Adrenal gland (tissue), 9 donors: ENCODE measurements at regions not wholly inside any gene's neighbourhood (a gene's known extent, or its start where the extent isn't known, plus 50 kb on each side); places are given as distances from the start of the nearest gene placed in this dataset.

Source experiments
- DNase-seq, 7 donors: peaks; one replicate each; pipeline ENCODE4 v3.0.0-alpha.2; 2019 to 2020
- H3K27ac ChIP-seq, 5 donors: fragments of 200-600 bp; sonication (generic) in 4 of 5; 1 replicate in 3 of 5; 2 replicates in 2 of 5; pipeline versions ENCODE4 v1.5.1 to v1.8.0; 2016 to 2020; ENCODE audit warnings: mild to moderate bottlenecking in 1 of 5
- H3K27me3 ChIP-seq: fragments of 200-600 bp; 2 replicates; pipeline ENCODE4 v1.8.0; 2021
- H3K36me3 ChIP-seq, 2 donors: fragments of 200-600 bp; replicated peaks in 1 of 2; 1 replicate in 1 of 2; 2 replicates in 1 of 2; pipeline versions ENCODE4 v1.5.1 to v1.8.0; 2018 to 2022
- H3K4me1 ChIP-seq, 2 donors: fragments of 200-600 bp; replicated peaks in 1 of 2; 1 replicate in 1 of 2; 2 replicates in 1 of 2; pipeline versions ENCODE4 v1.5.1 to v1.8.0; 2018 to 2021
- H3K4me3 ChIP-seq, 4 donors: fragments of 200-600 bp; sonication (generic) in 3 of 4; one replicate each; pipeline ENCODE4 v1.5.1; 2016 to 2018
- H3K9me3 ChIP-seq, 3 donors: fragments of 200-600 bp; sonication (generic) in 1 of 3; replicated peaks in 1 of 3; 1 replicate in 2 of 3; 2 replicates in 1 of 3; pipeline versions ENCODE4 v1.5.1 to v1.8.0; 2016 to 2021
- CTCF ChIP-seq, 6 experiments: fragments of 450-650 bp in 4 of 6; fragments of 200-600 bp in 2 of 6; sonication (generic) in 1 of 6; IDR thresholded peaks; 1 replicate in 5 of 6; 2 replicates in 1 of 6; pipeline versions ENCODE4 v1.5.1 to v1.8.0; 2016 to 2021; ENCODE audit warnings: antibody characterized with exemption in 6 of 6, mild to moderate bottlenecking in 2 of 6, moderate library complexity in 1 of 6
- POLR2A ChIP-seq, 2 donors: fragments of 450-650 bp; IDR thresholded peaks; one replicate each; pipeline ENCODE4 v1.6.1; 2017; ENCODE audit warnings: antibody characterized with exemption in 2 of 2, mild to moderate bottlenecking in 2 of 2, moderate library complexity in 1 of 2
- WGBS, 4 donors: extraction: QIAGEN DNeasy Blood & Tissue Kit in 2 of 4; methylation state at CpG; one replicate each; pipeline versions ENCODE4 v1.1.5 to v1.1.7; 2013 to 2017; 5-methylcytosine and 5-hydroxymethylcytosine counted together
- intact Hi-C, 2 donors: fragments of 100-400 bp; cut with DNase I; formaldehyde crosslinking; loops; one replicate each; pipeline versions ENCODE4 v1.14.1 to v1.15.0; 2022 to 2023
- donor health status: healthy with polysubstance abuse.
- donor health status: Bipolar disorder and iron deficiency.
- donor health status: DM: yes; HTN: yes; CAD: no.
- donor health status: DM: no; HTN: no; CAD: no.
- donor health status: DM: no; HTN: no; CAD: no.

- TF ChIP-seq POLR2A (IDR thresholded peaks at IDR 0.05), result no peak
- no peak for TF ChIP-seq CTCF (IDR thresholded peaks at IDR 0.05)
- no peak overlapping the region for H3K27ac ChIP-seq
- no peak for DNase-seq
- H3K36me3 ChIP-seq, result no peaks in the 10 kb centered on the region
- no peaks in the 10 kb centered on the region for H3K4me1 ChIP-seq
- H3K27me3 ChIP-seq, result no peaks in the 10 kb centered on the region
- WGBS, 4 donors, result 89 to 96% (median 95%) methylated on average over 15 of the region's 15 CpGs
- no peak overlapping the region for H3K4me3 ChIP-seq
- intact Hi-C loops, result no loop called here
- no peaks in the 10 kb centered on the region for H3K9me3 ChIP-seq
These were observed 175.5 kb downstream of the KATNIP start for GRCh38 chr16:27725236-27726000.

- TF ChIP-seq POLR2A (IDR thresholded peaks at IDR 0.05) (no peak), CTCF (IDR thresholded peaks at IDR 0.05) (no peak)
- H3K4me1 ChIP-seq, result no peaks in the 10 kb centered on the region
- peak in 4 of 7 donors; percentile 43 to 57 (median 50) for DNase-seq
- H3K27ac ChIP-seq, result no peak overlapping the region
- WGBS, 4 donors, result 82 to 87% (median 84%) methylated on average over 11 of the region's 11 CpGs
- H3K4me3 ChIP-seq, result no peak overlapping the region
- intact Hi-C loops, result no loop called here
- H3K36me3 ChIP-seq, result no peaks in the 10 kb centered on the region
- no peaks in the 10 kb centered on the region for H3K27me3 ChIP-seq
- H3K9me3 ChIP-seq, result no peaks in the 10 kb centered on the region
These were observed 176.8 kb downstream of the KATNIP start for GRCh38 chr16:27726621-27727261.

GRCh38 chr16:27727941-27728340 lies 178.0 kb downstream of the KATNIP start:
- WGBS, 4 donors, result 90 to 99% (median 97%) methylated on average over 6 of the region's 6 CpGs
- no peak for DNase-seq
- Histone ChIP-seq H3K36me3 (no peaks in the 10 kb centered on the region), H3K27me3 (no peaks in the 10 kb centered on the region), H3K4me3 (no peak overlapping the region), H3K9me3 (no peaks in the 10 kb centered on the region), H3K27ac (no peak overlapping the region), H3K4me1 (no peaks in the 10 kb centered on the region)
- TF ChIP-seq CTCF (IDR thresholded peaks at IDR 0.05) (no peak), POLR2A (IDR thresholded peaks at IDR 0.05) (no peak)
- intact Hi-C loops, result no loop called here

GRCh38 chr16:27728691-27729090 lies 178.7 kb downstream of the KATNIP start:
- Histone ChIP-seq H3K4me3 (no peak overlapping the region), H3K27me3 (no peaks in the 10 kb centered on the region), H3K4me1 (no peaks in the 10 kb centered on the region), H3K36me3 (no peaks in the 10 kb centered on the region), H3K27ac (no peak overlapping the region), H3K9me3 (no peaks in the 10 kb centered on the region)
- TF ChIP-seq POLR2A (IDR thresholded peaks at IDR 0.05), result no peak
- TF ChIP-seq CTCF (IDR thresholded peaks at IDR 0.05), result no peak
- no peak for DNase-seq
- intact Hi-C loops, result no loop called here
- 97 to 100% (median 100%) methylated on average over 3 of the region's 3 CpGs for WGBS, 4 donors
